Activated T-cell treated with anti-CD3 and anti-CD28 coated beads, Interleukin-2, amount 50 U/mL, for 72 hours (primary cell): ENCODE measurements at regions not wholly inside any gene's neighbourhood (a gene's known extent, or its start where the extent isn't known, plus 50 kb on each side); places are given as distances from the start of the nearest gene placed in this dataset.
"Not testable (repeated sequence)": the region's sequence is repeated elsewhere in the genome, so short reads cannot be mapped to it uniquely, and the experiment has no call there.

Experiments used
- ATAC-seq, 2 donors: fragments of 150-1000 bp; cut with Tn5 transposase; replicated peaks in 1 of 2; 2 replicates each; pipeline ENCODE4 v1.10.0; 2021; ENCODE audit warnings: moderate library complexity in 2 of 2, mild to moderate bottlenecking in 1 of 2
- DNase-seq, 2 donors: peaks; one replicate each; pipeline ENCODE4 v3.0.0; 2021 to 2022; ENCODE audit warnings: mixed read lengths in 1 of 2
- H3K27ac Mint-ChIP-seq: one replicate; pipeline ENCODE4 v1.8.0; 2022; ENCODE audit warnings: mild to moderate bottlenecking, moderate library complexity, mixed read lengths
- H3K27me3 Mint-ChIP-seq: one replicate; pipeline ENCODE4 v1.8.0; 2022; ENCODE audit warnings: low read depth, mixed read lengths
- H3K36me3 Mint-ChIP-seq, 2 donors: one replicate each; pipeline ENCODE4 v1.8.0; 2022; ENCODE audit warnings: mixed read lengths in 2 of 2, mild to moderate bottlenecking in 1 of 2; ENCODE audit not compliant: insufficient read depth in 2 of 2
- H3K4me1 Mint-ChIP-seq: one replicate; pipeline ENCODE4 v1.8.0; 2022; ENCODE audit warnings: low read depth, mixed read lengths
- H3K4me3 Mint-ChIP-seq, 2 donors: one replicate each; pipeline ENCODE4 v1.8.0; 2022; ENCODE audit warnings: mild to moderate bottlenecking in 2 of 2, mixed read lengths in 2 of 2, moderate library complexity in 2 of 2
- H3K9me3 Mint-ChIP-seq, 2 donors: one replicate each; pipeline ENCODE4 v1.8.0; 2022; ENCODE audit warnings: mixed read lengths in 2 of 2

- ATAC-seq (no peak), DNase-seq (no peak)
- no peak overlapping the region for H3K4me3 Mint-ChIP-seq
- H3K9me3 Mint-ChIP-seq, result peaks cover 3% of the 10 kb centered on the region in 2 donors
- H3K4me1 Mint-ChIP-seq, result no peaks in the 10 kb centered on the region
- H3K27me3 Mint-ChIP-seq, result no peaks in the 10 kb centered on the region
- H3K36me3 Mint-ChIP-seq, result peaks cover 0 to 3% of the 10 kb centered on the region in 2 donors
- no peak overlapping the region for H3K27ac Mint-ChIP-seq
Observed at GRCh38 chr17:71864755-71865154, 256.1 kb upstream of the SOX9 start.

- no peaks in the 10 kb centered on the region for H3K4me1 Mint-ChIP-seq
- peaks cover 0 to 3% of the 10 kb centered on the region in 2 donors for H3K36me3 Mint-ChIP-seq
- H3K27me3 Mint-ChIP-seq, result no peaks in the 10 kb centered on the region
- no peak for ATAC-seq
- H3K4me3 Mint-ChIP-seq, result no peak overlapping the region
- DNase-seq, result no peak
- peaks cover 3% of the 10 kb centered on the region in 2 donors for H3K9me3 Mint-ChIP-seq
- no peak overlapping the region for H3K27ac Mint-ChIP-seq
Observed at GRCh38 chr17:71866095-71866494, 254.7 kb upstream of the SOX9 start.

GRCh38 chr17:71869293-71869692, 251.5 kb upstream of the SOX9 start:
- Mint-ChIP-seq H3K36me3 (peaks cover 0 to 3% of the 10 kb centered on the region in 2 donors), H3K9me3 (peaks cover 3% of the 10 kb centered on the region in 2 donors), H3K4me3 (no peak overlapping the region), H3K27me3 (no peaks in the 10 kb centered on the region), H3K27ac (no peak overlapping the region), H3K4me1 (no peaks in the 10 kb centered on the region)
- no peak for DNase-seq
- no peak for ATAC-seq

DNA sequence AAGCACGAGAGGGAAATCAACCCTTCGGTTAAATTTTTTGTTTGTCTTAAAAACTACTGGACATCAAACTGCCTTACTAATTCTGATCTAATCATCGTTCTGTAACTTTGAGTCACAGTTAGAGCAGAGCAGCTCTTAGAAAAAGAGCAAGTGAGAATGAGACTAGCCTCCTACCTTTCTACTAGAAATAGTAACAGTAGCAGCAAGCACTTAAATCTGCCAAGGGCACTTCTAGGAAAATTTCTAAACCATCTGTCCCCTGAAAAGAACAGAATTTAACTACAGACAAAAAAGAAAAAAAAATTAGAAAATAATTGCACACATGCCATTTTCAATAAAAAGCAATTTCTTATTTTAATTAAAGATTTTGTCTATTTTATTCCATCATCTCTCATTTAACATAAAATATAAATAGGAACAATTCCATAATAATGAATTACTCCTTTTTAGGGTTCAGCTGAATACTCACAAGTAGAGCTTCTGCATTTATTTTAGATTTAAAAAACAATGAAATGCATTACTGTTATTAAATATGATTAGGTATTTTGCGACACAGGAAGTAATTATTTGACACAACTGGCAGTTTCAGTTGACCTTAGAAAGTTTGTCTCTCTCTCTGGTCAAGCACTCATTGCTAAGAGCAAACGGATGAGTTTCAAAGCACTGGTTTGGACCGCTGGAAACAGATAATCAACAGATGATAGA, 250.8 kb upstream of the SOX9 start:
- Mint-ChIP-seq H3K4me3 (no peak overlapping the region), H3K36me3 (peaks cover 0 to 3% of the 10 kb centered on the region in 2 donors), H3K27ac (no peak overlapping the region), H3K4me1 (no peaks in the 10 kb centered on the region), H3K27me3 (no peaks in the 10 kb centered on the region), H3K9me3 (peaks cover 3% of the 10 kb centered on the region in 2 donors)
- ATAC-seq (no peak), DNase-seq (no peak)

DNA sequence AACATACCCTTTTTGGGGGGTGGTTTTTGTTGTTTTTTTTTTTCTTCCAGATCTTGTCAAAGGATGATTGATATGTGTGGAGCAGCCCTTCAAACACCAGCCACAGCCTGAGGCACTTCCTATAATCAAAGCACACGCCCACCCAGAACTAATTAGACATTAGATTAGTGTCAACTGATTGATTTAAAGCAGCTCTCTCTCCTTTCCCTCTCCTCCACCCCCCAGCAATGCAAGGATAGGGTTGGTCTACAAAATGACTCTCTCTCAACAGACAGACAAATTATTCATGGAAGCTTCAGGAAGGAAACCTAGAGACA, 250.3 kb upstream of the SOX9 start:
- DNase-seq (no peak), ATAC-seq (no peak)
- no peak overlapping the region for H3K27ac Mint-ChIP-seq
- H3K9me3 Mint-ChIP-seq, result peaks cover 3% of the 10 kb centered on the region in 2 donors
- H3K27me3 Mint-ChIP-seq, result no peaks in the 10 kb centered on the region
- H3K4me1 Mint-ChIP-seq, result no peaks in the 10 kb centered on the region
- H3K36me3 Mint-ChIP-seq, result peaks cover 0 to 3% of the 10 kb centered on the region in 2 donors
- H3K4me3 Mint-ChIP-seq, result no peak overlapping the region

GRCh38 chr17:71872843-71873485, 247.9 kb upstream of the SOX9 start:
- DNase-seq, result no peak

DNA sequence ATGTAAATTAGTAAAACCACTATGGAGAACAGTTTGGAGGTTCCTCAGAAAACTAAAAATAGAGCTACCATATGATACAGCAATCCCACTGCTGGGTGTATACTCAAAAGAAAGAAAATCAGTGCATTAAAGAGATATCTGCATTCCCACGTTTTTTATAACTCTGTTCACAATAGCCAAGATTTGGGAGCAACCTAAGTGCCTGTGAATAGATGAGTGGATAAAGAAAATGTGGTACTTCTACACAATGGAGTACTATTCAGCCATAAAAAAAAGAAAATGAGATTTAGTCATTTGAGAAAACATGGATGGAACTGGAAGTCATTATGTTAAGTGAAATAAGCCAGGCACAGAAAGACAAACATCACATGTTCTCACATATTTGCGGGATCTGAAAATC, 246.0 kb upstream of the SOX9 start:
- H3K9me3 Mint-ChIP-seq, H3K27ac Mint-ChIP-seq, H3K4me1 Mint-ChIP-seq, ATAC-seq, H3K36me3 Mint-ChIP-seq, H3K4me3 Mint-ChIP-seq, DNase-seq, H3K27me3 Mint-ChIP-seq: not testable (repeated sequence)

More at GRCh38 chr17:71872843-71873485, 247.9 kb upstream of the SOX9 start:
- Mint-ChIP-seq H3K4me3 (no peak overlapping the region), H3K27ac (no peak overlapping the region), H3K9me3 (no peaks in the 10 kb centered on the region), H3K4me1 (no peaks in the 10 kb centered on the region), H3K27me3 (no peaks in the 10 kb centered on the region), H3K36me3 (no peaks in the 10 kb centered on the region)
- no peak for ATAC-seq

- DNase-seq (no peak), ATAC-seq (no peak)
- H3K36me3 Mint-ChIP-seq, result no peaks in the 10 kb centered on the region
- H3K4me3 Mint-ChIP-seq, result no peak overlapping the region
- no peak overlapping the region for H3K27ac Mint-ChIP-seq
- H3K9me3 Mint-ChIP-seq, result peaks cover under 1 to 6% of the 10 kb centered on the region in 2 donors
- no peaks in the 10 kb centered on the region for H3K27me3 Mint-ChIP-seq
- no peaks in the 10 kb centered on the region for H3K4me1 Mint-ChIP-seq
Observed at GRCh38 chr17:71878271-71878670, 242.5 kb upstream of the SOX9 start.

GRCh38 chr17:71878998-71879397, 241.8 kb upstream of the SOX9 start:
- Mint-ChIP-seq H3K27me3 (no peaks in the 10 kb centered on the region), H3K36me3 (no peaks in the 10 kb centered on the region), H3K4me3 (no peak overlapping the region), H3K27ac (no peak overlapping the region), H3K9me3 (peaks cover 3 to 6% of the 10 kb centered on the region in 2 donors), H3K4me1 (no peaks in the 10 kb centered on the region)
- ATAC-seq, result no peak
- DNase-seq, result no peak

- Mint-ChIP-seq H3K36me3 (no peaks in the 10 kb centered on the region), H3K27ac (no peak overlapping the region), H3K27me3 (no peaks in the 10 kb centered on the region), H3K4me3 (no peak overlapping the region), H3K9me3 (peaks cover 7% of the 10 kb centered on the region in 2 donors), H3K4me1 (no peaks in the 10 kb centered on the region)
- DNase-seq, result no peak
- ATAC-seq, result no peak
Observed at GRCh38 chr17:71881041-71881440, 239.8 kb upstream of the SOX9 start.

DNA sequence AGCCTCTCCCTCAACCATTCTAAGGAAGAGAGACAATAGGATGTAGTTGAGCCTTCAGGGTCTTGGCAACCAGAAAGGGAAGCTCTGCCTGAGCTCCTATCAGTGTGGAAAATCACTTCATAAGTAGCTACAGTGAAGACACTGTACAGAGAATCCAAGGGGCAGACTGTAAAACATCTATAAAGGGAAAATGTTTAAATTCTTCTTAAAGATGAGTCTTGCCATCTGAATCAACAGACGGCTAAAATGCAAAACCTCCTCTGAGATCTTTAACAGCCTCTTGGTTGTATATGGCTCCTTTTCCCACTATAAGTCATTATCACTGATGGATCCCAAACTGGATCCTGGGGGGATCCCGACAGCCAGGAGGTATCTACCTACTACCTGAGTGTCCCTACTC, 239.2 kb upstream of the SOX9 start:
- H3K4me1 Mint-ChIP-seq, result no peaks in the 10 kb centered on the region
- H3K27me3 Mint-ChIP-seq, result no peaks in the 10 kb centered on the region
- H3K9me3 Mint-ChIP-seq, result peaks cover 7% of the 10 kb centered on the region in 2 donors
- no peak overlapping the region for H3K4me3 Mint-ChIP-seq
- no peak for DNase-seq
- H3K36me3 Mint-ChIP-seq, result no peaks in the 10 kb centered on the region
- no peak for ATAC-seq
- H3K27ac Mint-ChIP-seq, result no peak overlapping the region

- Mint-ChIP-seq H3K27ac (no peak overlapping the region), H3K27me3 (no peaks in the 10 kb centered on the region), H3K4me3 (no peak overlapping the region), H3K9me3 (peaks cover 7% of the 10 kb centered on the region in 2 donors), H3K4me1 (no peaks in the 10 kb centered on the region), H3K36me3 (no peaks in the 10 kb centered on the region)
- ATAC-seq (no peak), DNase-seq (no peak)
Observed at GRCh38 chr17:71883258-71883657, 237.6 kb upstream of the SOX9 start.

GRCh38 chr17:71883845-71884244, 237.0 kb upstream of the SOX9 start:
- no peaks in the 10 kb centered on the region for H3K36me3 Mint-ChIP-seq
- H3K9me3 Mint-ChIP-seq, result peaks cover 7% of the 10 kb centered on the region in 2 donors
- H3K27me3 Mint-ChIP-seq, result no peaks in the 10 kb centered on the region
- DNase-seq (no peak), ATAC-seq (no peak)
- no peaks in the 10 kb centered on the region for H3K4me1 Mint-ChIP-seq
- H3K27ac Mint-ChIP-seq, result no peak overlapping the region
- no peak overlapping the region for H3K4me3 Mint-ChIP-seq

- no peak for DNase-seq
- Mint-ChIP-seq H3K4me3 (no peak overlapping the region), H3K36me3 (no peaks in the 10 kb centered on the region), H3K27ac (no peak overlapping the region), H3K4me1 (no peaks in the 10 kb centered on the region), H3K27me3 (no peaks in the 10 kb centered on the region), H3K9me3 (peaks cover 2 to 7% of the 10 kb centered on the region in 2 donors)
- no peak for ATAC-seq
Observed at GRCh38 chr17:71885662-71886061, 235.2 kb upstream of the SOX9 start.
